OCI-LY1 (cell line): ENCODE measurements at regions not wholly inside any gene's neighbourhood (a gene's known extent, or its start where the extent isn't known, plus 50 kb on each side); places are given as distances from the start of the nearest gene placed in this dataset.

Experiments
- H2AFZ ChIP-seq: fragments of 200-600 bp; sonication (generic), shearing (Covaris generic); 2 replicates; pipeline ENCODE4 v1.6.0; 2014; ENCODE audit warnings: antibody characterized with exemption, mild to moderate bottlenecking, low read length
- H3F3A ChIP-seq: fragments of 200-600 bp; sonication (generic), shearing (Covaris generic); 2 replicates; pipeline ENCODE4 v1.6.0; 2014; ENCODE audit warnings: mild to moderate bottlenecking, antibody characterized with exemption, low read length, moderate library complexity; ENCODE audit not compliant: insufficient read depth
- H3K27ac ChIP-seq: fragments of 200-600 bp; sonication (generic); 2 replicates; pipeline ENCODE4 v1.5.1; 2014; ENCODE audit warnings: low read length, mixed run types, mild to moderate bottlenecking, low read depth; ENCODE audit not compliant: poor library complexity, severe bottlenecking
- H3K27me3 ChIP-seq: fragments of 200-600 bp; sonication (generic); 2 replicates; pipeline ENCODE4 v1.6.0; 2014; ENCODE audit warnings: antibody characterized with exemption, mild to moderate bottlenecking, low read length, moderate library complexity; ENCODE audit not compliant: insufficient read depth
- H3K36me3 ChIP-seq: fragments of 200-600 bp; sonication (generic); 2 replicates; pipeline ENCODE4 v1.6.1; 2014; ENCODE audit warnings: mild to moderate bottlenecking, antibody characterized with exemption, low read length, moderate library complexity, mixed read lengths; ENCODE audit not compliant: insufficient read depth
- H3K4me1 ChIP-seq: fragments of 200-600 bp; sonication (generic); 2 replicates; pipeline ENCODE4 v1.5.1; 2014; ENCODE audit warnings: mild to moderate bottlenecking, low read length, moderate library complexity; ENCODE audit not compliant: insufficient read depth, severe bottlenecking
- H3K4me2 ChIP-seq: fragments of 200-600 bp; sonication (generic), shearing (Covaris generic); 2 replicates; pipeline ENCODE4 v1.6.1; 2014; ENCODE audit warnings: low read length
- H3K4me3 ChIP-seq: fragments of 200-600 bp; sonication (generic); 2 replicates; pipeline ENCODE4 v1.5.1; 2014; ENCODE audit warnings: low read length, low read depth, mild to moderate bottlenecking, mixed read lengths; ENCODE audit not compliant: poor library complexity, severe bottlenecking
- H3K79me2 ChIP-seq: fragments of 200-600 bp; shearing (Covaris generic); 2 replicates; pipeline ENCODE4 v1.6.1; 2016; ENCODE audit warnings: mixed run types, low read length, mixed read lengths; ENCODE audit not compliant: insufficient read depth
- H3K9ac ChIP-seq: fragments of 200-600 bp; sonication (generic), shearing (Covaris generic); 2 replicates; pipeline ENCODE4 v1.6.1; 2014; ENCODE audit warnings: mild to moderate bottlenecking, low read length, mixed read lengths
- H3K9me2 ChIP-seq: fragments of 200-600 bp; sonication (generic), shearing (Covaris generic); 2 replicates; pipeline ENCODE4 v1.6.1; 2014; ENCODE audit warnings: low read depth, mild to moderate bottlenecking, low read length, mixed read lengths
- H3K9me3 ChIP-seq: fragments of 200-600 bp; shearing (Covaris generic); 2 replicates; pipeline ENCODE4 v1.6.1; 2014; ENCODE audit warnings: low read length, mixed read lengths
- H4K20me1 ChIP-seq: fragments of 200-600 bp; sonication (generic), shearing (Covaris generic); 2 replicates; pipeline ENCODE4 v1.6.0; 2016; ENCODE audit warnings: mild to moderate bottlenecking, low read length; ENCODE audit not compliant: insufficient read depth
- CTCF ChIP-seq: fragments of 200-600 bp; sonication (generic), shearing (Covaris generic); IDR thresholded peaks from 2 replicates; pipeline ENCODE4 v1.5.1; 2017; ENCODE audit warnings: mild to moderate bottlenecking, antibody characterized with exemption, low read length, moderate library complexity, mixed read lengths
- EZH2 ChIP-seq: fragments of 200-600 bp; sonication (generic), shearing (Covaris generic); IDR thresholded peaks from 2 replicates; pipeline ENCODE4 v1.8.0; 2017; ENCODE audit warnings: borderline replicate concordance, mixed run types, mild to moderate bottlenecking, antibody characterized with exemption, low read length, moderate library complexity, mixed read lengths

DNA sequence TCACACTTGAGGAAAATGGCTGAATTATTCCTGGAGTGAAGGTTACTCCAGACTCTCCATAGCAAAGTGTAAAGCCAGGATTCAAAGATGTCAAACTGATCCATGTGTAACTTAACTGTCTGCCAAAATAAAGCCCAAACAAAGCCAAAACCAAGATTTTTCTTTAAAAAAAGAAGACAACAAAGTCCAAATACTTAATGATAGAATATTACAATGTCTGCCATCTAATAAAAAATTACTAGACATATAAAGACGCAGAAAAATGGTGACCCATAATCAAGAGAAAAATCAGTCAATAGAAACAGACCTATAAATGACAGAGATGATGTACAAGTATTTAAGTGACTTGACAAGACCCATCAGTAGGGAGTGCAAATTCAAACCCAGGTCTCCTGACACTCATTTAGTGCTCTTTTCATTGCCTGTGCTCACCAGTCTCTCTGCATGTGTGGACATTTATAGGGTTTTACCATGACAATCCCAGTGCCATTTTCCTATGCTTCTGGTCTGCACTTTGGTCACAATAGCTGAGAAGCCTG is 85.1 kb upstream of the HES1 start:
- Histone ChIP-seq H2AFZ (no peak overlapping the region), H3K79me2 (no peaks in the 10 kb centered on the region), H3K4me1 (no peaks in the 10 kb centered on the region), H3K4me2 (no peak overlapping the region), H3K27ac (no peak overlapping the region), H3K36me3 (no peaks in the 10 kb centered on the region), H3F3A (no peaks in the 10 kb centered on the region), H3K9ac (no peak overlapping the region), H3K9me2 (no peaks in the 10 kb centered on the region), H3K27me3 (peaks cover 11% of the 10 kb centered on the region; the same call in 1 of the 2 replicates), H3K4me3 (no peak overlapping the region), H3K9me3 (peaks cover 16% of the 10 kb centered on the region; the same call in 1 of the 2 replicates), H4K20me1 (no peaks in the 10 kb centered on the region)
- TF ChIP-seq EZH2 (no peak), CTCF (no peak)

DNA sequence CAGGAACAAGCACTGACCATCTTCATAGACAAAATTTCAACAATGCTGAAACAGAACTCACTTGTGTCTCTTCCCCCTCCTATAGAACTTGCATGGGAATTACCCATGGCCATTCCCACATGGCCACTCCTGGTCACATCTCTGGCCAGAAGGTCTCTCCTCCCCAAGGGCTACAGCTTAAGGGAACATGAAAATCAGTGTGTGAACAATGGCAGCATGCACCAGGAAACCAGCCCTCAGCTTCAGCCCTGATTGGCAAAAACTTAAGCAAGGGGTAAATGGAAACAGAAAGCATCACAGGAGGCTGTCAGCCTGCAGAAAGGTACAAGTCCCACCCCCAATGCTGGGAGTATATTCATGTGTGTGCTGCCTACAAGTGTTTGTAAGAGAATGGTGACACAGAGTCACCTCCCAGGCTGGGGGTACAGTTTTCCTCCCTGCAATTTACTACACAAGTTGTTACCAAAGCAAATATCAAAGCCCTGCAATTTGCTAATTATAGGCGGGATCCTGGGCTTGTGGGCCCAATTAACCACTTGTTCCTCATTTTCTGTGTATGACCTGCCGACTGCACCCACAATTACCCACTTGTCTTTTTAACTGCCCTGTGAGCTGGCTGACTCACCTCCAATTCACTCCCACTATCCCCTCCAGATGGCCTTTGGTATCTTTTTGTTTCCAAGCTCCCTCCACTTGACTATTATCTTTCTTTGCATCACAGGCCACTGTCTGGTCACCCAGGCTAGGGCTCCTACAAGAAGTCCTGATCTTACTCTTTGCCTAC is 84.4 kb upstream of the HES1 start:
- H3K9me3 ChIP-seq: peaks cover 16% of the 10 kb centered on the region; the same call in 1 of the 2 replicates
- no peak overlapping the region for H3K27ac ChIP-seq
- no peak overlapping the region for H3K9ac ChIP-seq
- no peaks in the 10 kb centered on the region for H4K20me1 ChIP-seq
- H3K27me3 ChIP-seq: peaks cover 11% of the 10 kb centered on the region; the same call in 1 of the 2 replicates
- H3F3A ChIP-seq: no peaks in the 10 kb centered on the region
- no peak overlapping the region for H3K4me3 ChIP-seq
- no peaks in the 10 kb centered on the region for H3K79me2 ChIP-seq
- no peak overlapping the region for H2AFZ ChIP-seq
- H3K36me3 ChIP-seq: no peaks in the 10 kb centered on the region
- H3K4me2 ChIP-seq: no peak overlapping the region
- H3K4me1 ChIP-seq: no peaks in the 10 kb centered on the region
- no peaks in the 10 kb centered on the region for H3K9me2 ChIP-seq
- no peak for TF ChIP-seq CTCF
- no peak for TF ChIP-seq EZH2

GRCh38 chr3:194053136-194053535 is 82.8 kb upstream of the HES1 start:
- Histone ChIP-seq H2AFZ (no peak overlapping the region), H3K9me2 (no peaks in the 10 kb centered on the region), H3K4me3 (no peak overlapping the region), H3K9me3 (peaks cover 16% of the 10 kb centered on the region; the same call in 1 of the 2 replicates), H3K9ac (no peak overlapping the region), H3K4me1 (no peaks in the 10 kb centered on the region), H3F3A (no peaks in the 10 kb centered on the region), H3K36me3 (no peaks in the 10 kb centered on the region), H3K27me3 (peaks cover 11% of the 10 kb centered on the region; the same call in 1 of the 2 replicates), H3K4me2 (no peak overlapping the region), H4K20me1 (no peaks in the 10 kb centered on the region), H3K27ac (no peak overlapping the region), H3K79me2 (no peaks in the 10 kb centered on the region)
- no peak for TF ChIP-seq CTCF
- TF ChIP-seq EZH2: no peak
